MM.1S (cell line): ENCODE measurements at regions not wholly inside any gene's neighbourhood (a gene's known extent, or its start where the extent isn't known, plus 50 kb on each side); places are given as distances from the start of the nearest gene placed in this dataset.

Experiments used
- DNase-seq: peaks from one replicate; pipeline ENCODE4 v3.0.0-alpha.2; 2015
- H2AFZ ChIP-seq: fragments of 300-600 bp; sonication (generic); 2 replicates; pipeline ENCODE4 v1.6.0; 2016; ENCODE audit warnings: antibody characterized with exemption, low read length
- H3F3A ChIP-seq: fragments of 300-600 bp; sonication (generic); 2 replicates; pipeline ENCODE4 v1.6.1; 2016; ENCODE audit warnings: mild to moderate bottlenecking, antibody characterized with exemption, low read length, moderate library complexity, mixed read lengths; ENCODE audit not compliant: insufficient read depth
- H3K27ac ChIP-seq: fragments of 300-600 bp; sonication (generic); 2 replicates; pipeline ENCODE4 v1.5.1; 2016; ENCODE audit warnings: mild to moderate bottlenecking, low read length
- H3K27me3 ChIP-seq: fragments of 300-600 bp; sonication (generic); replicated peaks from 2 replicates; pipeline ENCODE4 v1.6.0; 2016; ENCODE audit warnings: low read length; ENCODE audit not compliant: insufficient read depth
- H3K36me3 ChIP-seq: fragments of 300-600 bp; sonication (generic); replicated peaks from 2 replicates; pipeline ENCODE4 v1.6.1; 2016; ENCODE audit warnings: mild to moderate bottlenecking, low read length, mixed read lengths; ENCODE audit not compliant: insufficient read depth
- H3K4me1 ChIP-seq: fragments of 300-600 bp; sonication (generic); 2 replicates; pipeline ENCODE4 v1.6.1; 2016; ENCODE audit warnings: low read length, mixed read lengths
- H3K4me2 ChIP-seq: fragments of 300-600 bp; sonication (generic); 2 replicates; pipeline ENCODE4 v1.6.0; 2016; ENCODE audit warnings: low read depth, low read length
- H3K4me3 ChIP-seq: fragments of 300-600 bp; sonication (generic); 2 replicates; pipeline ENCODE4 v1.5.1; 2016; ENCODE audit warnings: low read length, mixed read lengths
- H3K79me2 ChIP-seq: fragments of 300-600 bp; sonication (generic); 2 replicates; pipeline ENCODE4 v1.6.1; 2016; ENCODE audit warnings: mixed run types, low read length, mixed read lengths
- H3K9ac ChIP-seq: fragments of 300-600 bp; sonication (generic); 2 replicates; pipeline ENCODE4 v1.6.1; 2016; ENCODE audit warnings: low read length, mixed read lengths
- H3K9me2 ChIP-seq: fragments of 300-600 bp; sonication (generic); replicated peaks from 2 replicates; pipeline ENCODE4 v1.6.1; 2016; ENCODE audit warnings: mild to moderate bottlenecking, low read length, mixed read lengths; ENCODE audit not compliant: insufficient read depth
- H3K9me3 ChIP-seq: fragments of 300-600 bp; sonication (generic); replicated peaks from 2 replicates; pipeline ENCODE4 v1.6.1; 2016; ENCODE audit warnings: mild to moderate bottlenecking, low read length, mixed read lengths; ENCODE audit not compliant: insufficient read depth
- H4K20me1 ChIP-seq: fragments of 300-600 bp; sonication (generic); 2 replicates; pipeline ENCODE4 v1.6.1; 2016; ENCODE audit warnings: mild to moderate bottlenecking, low read length, moderate library complexity, mixed read lengths; ENCODE audit not compliant: insufficient read depth
- CTCF ChIP-seq: fragments of 300-600 bp; sonication (generic); IDR thresholded peaks from 2 replicates; pipeline ENCODE4 v1.5.1; 2016; ENCODE audit warnings: antibody characterized with exemption, low read length, mixed read lengths
- EZH2 ChIP-seq: fragments of 300-600 bp; sonication (generic); optimal IDR thresholded peaks from 2 replicates; pipeline ENCODE3; 2017; ENCODE audit warnings: low read depth, mild to moderate bottlenecking, antibody characterized with exemption, low read length, mixed read lengths
- EZH2phosphoT487 ChIP-seq: fragments of 300-600 bp; sonication (generic); IDR thresholded peaks from 2 replicates; pipeline ENCODE4 v1.6.1; 2018; ENCODE audit warnings: antibody characterized with exemption, low read length

DNA sequence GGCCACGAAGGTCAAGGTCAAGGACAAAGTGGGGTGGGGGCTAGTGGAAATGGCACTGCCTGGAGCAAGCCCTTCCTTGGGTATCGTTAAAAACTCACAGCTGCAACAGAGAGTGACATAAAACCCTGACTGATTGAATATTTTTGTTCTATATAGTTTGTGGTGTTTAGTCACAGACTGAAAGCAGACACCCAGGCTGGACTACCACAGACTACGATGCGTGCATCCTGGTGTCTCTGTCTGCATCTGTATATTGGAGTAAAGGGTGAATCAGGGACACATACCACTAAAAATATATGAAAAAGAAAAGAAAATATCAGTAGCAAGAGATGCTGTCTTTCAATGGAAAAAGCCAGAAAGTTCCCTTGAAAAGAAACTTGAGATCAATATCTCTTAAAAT, 101.4 kb downstream of the KLF6 start:
- no peaks in the 10 kb centered on the region for H3K79me2 ChIP-seq
- H2AFZ ChIP-seq, result no peak overlapping the region
- H3K27ac ChIP-seq, result no peak overlapping the region
- DNase-seq, result no peak
- H3K9ac ChIP-seq, result no peak overlapping the region
- H3K4me1 ChIP-seq, result no peaks in the 10 kb centered on the region
- H4K20me1 ChIP-seq, result no peaks in the 10 kb centered on the region
- no peaks in the 10 kb centered on the region for H3K9me3 ChIP-seq
- no peaks in the 10 kb centered on the region for H3K27me3 ChIP-seq
- no peaks in the 10 kb centered on the region for H3K36me3 ChIP-seq
- H3F3A ChIP-seq, result no peaks in the 10 kb centered on the region
- TF ChIP-seq EZH2phosphoT487 (no peak), CTCF (no peak), EZH2 (no peak)
- no peak overlapping the region for H3K4me3 ChIP-seq
- H3K4me2 ChIP-seq, result no peak overlapping the region
- H3K9me2 ChIP-seq, result no peaks in the 10 kb centered on the region

DNA sequence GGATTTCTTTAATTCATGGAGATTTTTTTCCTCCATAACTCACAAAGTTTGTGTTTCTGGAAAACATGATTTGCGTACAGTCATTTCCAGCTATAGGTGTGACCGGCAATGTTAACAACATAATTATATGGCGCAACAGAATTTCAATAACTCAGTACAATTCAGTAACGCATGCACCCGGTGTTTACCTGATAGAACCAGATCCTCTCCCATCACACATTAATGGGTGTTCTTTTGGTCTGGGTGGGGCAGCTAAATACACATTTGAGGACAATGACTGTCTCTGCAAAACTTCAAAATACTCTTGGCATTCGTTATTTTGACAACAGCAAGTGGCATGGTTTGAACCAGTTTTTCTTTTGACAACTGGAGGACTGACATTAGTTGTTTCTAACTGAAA, 102.3 kb downstream of the KLF6 start:
- Histone ChIP-seq H3F3A (no peaks in the 10 kb centered on the region), H3K27ac (no peak overlapping the region), H3K4me1 (no peaks in the 10 kb centered on the region), H3K4me2 (no peak overlapping the region), H2AFZ (no peak overlapping the region), H3K27me3 (no peaks in the 10 kb centered on the region), H4K20me1 (no peaks in the 10 kb centered on the region), H3K9ac (no peak overlapping the region), H3K36me3 (no peaks in the 10 kb centered on the region), H3K9me2 (no peaks in the 10 kb centered on the region), H3K9me3 (no peaks in the 10 kb centered on the region), H3K4me3 (no peak overlapping the region), H3K79me2 (no peaks in the 10 kb centered on the region)
- no peak for TF ChIP-seq EZH2phosphoT487
- no peak for TF ChIP-seq CTCF
- TF ChIP-seq EZH2, result no peak
- DNase-seq, result no peak

DNA sequence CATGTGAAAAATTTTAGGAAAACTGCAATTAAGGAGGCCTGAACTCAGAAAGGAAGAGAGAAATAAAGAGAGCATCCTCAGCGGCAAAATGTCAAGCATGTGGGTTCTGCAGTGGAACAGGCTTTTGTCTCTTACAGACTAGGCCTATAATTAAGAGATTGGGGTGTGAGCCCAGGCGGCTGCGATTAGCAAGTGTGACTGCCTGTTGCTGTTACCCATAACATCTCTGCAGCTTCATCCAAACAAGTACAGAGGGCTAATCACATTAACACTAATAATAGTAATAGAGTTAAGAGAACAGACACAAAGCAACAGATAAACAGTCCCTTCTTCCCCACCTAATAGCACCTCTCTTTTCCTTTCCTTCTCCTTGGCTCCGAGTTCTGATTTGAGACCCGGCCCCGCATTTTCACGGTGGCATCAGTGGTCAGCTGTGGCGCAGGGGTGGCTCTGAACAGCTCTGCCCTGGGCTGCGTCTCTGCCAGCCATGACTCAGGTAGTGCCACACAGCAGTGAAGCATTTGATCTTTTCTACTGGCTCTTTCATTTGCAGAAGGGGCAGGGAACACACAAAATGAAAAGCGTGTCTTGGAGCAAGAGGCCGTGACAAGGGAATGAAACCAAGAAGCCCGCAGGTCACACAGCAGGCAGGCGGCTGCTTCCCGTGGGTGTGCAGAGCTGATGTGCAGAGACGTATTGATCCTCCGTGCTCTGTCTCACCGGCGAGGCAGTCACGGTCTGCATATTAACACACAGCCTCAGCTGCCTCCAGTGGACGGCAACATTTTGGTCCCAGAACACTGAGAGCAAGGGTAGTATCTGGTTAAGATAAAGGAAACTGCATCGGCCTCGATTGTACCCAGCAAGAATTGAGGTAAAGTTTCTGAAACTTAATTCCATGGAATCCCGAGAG, 103.1 kb downstream of the KLF6 start:
- no peak overlapping the region for H2AFZ ChIP-seq
- no peaks in the 10 kb centered on the region for H4K20me1 ChIP-seq
- H3K79me2 ChIP-seq, result no peaks in the 10 kb centered on the region
- no peaks in the 10 kb centered on the region for H3K4me1 ChIP-seq
- no peak for DNase-seq
- no peak overlapping the region for H3K4me2 ChIP-seq
- no peak overlapping the region for H3K9ac ChIP-seq
- H3K36me3 ChIP-seq, result no peaks in the 10 kb centered on the region
- H3K9me3 ChIP-seq, result no peaks in the 10 kb centered on the region
- H3K27me3 ChIP-seq, result no peaks in the 10 kb centered on the region
- H3K4me3 ChIP-seq, result no peak overlapping the region
- no peak for TF ChIP-seq CTCF
- TF ChIP-seq EZH2, result no peak
- TF ChIP-seq EZH2phosphoT487, result no peak
- no peak overlapping the region for H3K27ac ChIP-seq
- H3F3A ChIP-seq, result no peaks in the 10 kb centered on the region
- no peaks in the 10 kb centered on the region for H3K9me2 ChIP-seq
